DMS153 treated with DMSO at 0.1 percent for 48 hours (cell line): ENCODE measurements at regions not wholly inside any gene's neighbourhood (a gene's known extent, or its start where the extent isn't known, plus 50 kb on each side); places are given as distances from the start of the nearest gene placed in this dataset.

ENCODE experiments used
- DNase-seq: peaks from one replicate; lab custom pipeline; 2025; ENCODE audit not compliant: unreplicated experiment; lab: John Stamatoyannopoulos, UW

DNA sequence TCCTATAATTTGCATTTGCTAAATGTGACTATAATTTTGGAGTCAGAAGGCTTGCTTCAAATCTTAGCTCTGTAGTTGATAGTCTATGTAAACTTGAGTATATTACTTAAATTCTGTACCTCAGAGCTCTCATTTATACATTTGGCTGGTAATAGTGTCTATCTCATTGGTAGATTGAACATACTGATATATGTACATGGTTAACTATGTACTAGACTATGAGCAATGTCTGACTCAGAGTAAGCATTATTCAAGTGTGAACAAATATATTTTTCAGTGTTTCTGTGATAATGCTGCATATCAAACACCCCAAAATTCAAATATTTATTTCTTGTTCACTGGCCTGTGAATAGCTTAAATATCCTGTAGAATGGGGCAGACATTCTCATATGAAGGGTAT, 1568.9 kb upstream of the PABPC4L start:
- DNase-seq = no peak

GRCh38 chr4:135744928-135745327, 1543.3 kb upstream of the PABPC4L start:
- no peak for DNase-seq

- DNase-seq = no peak
Measured at GRCh38 chr4:135741583-135741982, 1540.0 kb upstream of the PABPC4L start.

GRCh38 chr4:135739354-135739753, 1537.8 kb upstream of the PABPC4L start:
- DNase-seq = no peak

DNA sequence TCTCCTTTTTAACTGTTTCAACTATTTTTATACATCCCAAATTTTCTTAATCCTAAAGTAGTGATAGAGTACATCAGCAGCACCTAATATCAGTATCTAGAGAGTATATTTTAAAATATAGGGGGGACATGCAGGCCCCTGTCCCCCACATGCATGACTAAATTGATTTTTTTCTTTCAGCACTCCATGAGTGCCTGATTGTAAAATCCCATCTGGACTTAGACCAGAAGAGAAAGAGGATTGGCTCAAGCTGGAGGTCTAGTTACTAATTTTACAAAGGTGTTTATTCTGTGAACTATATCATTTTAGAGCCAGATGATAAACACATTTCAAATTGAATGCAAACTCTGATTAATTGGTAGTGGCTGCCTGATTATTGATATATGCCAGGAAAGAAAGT, 1533.9 kb upstream of the PABPC4L start:
- no peak for DNase-seq

DNA sequence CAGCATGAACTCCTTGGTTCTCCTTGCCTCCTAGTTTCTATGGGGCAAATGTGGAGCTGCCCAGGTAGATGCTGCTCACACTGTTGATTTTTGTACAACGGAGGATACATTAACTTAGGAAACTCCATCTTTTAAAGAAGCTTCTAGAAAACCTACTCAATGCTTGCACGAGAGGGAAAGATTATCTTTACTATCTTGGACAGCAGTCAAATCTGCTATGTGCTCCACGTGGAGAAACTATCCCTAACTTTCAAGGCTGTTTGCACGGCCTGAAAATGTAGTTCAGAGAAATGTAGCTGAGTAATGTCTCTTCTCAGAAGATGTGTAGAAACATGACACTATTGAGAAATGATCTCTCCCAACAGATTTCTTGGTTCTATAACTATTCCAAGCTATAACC, 1530.9 kb upstream of the PABPC4L start:
- DNase-seq = no peak

DNA sequence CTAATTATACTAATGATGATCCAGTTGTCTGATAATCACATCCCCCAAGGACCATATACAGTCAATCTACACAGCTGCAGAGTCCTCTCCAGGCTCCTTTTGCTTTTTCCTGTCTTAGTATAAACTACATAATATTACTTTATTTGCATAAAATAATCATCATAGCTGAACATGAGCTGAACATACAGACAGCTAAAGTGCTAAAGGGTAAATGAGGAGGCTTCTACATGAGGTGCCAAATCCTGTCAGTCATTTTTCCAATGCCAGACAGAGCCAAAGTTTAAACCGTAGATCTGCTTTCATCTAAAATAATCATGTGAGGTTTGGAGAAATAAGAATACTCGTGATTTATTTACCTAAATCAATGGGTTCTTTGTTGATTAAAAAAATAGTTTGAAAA, 1530.1 kb upstream of the PABPC4L start:
- no peak for DNase-seq

- no peak for DNase-seq
Measured at GRCh38 chr4:135724421-135724820, 1522.8 kb upstream of the PABPC4L start.

DNA sequence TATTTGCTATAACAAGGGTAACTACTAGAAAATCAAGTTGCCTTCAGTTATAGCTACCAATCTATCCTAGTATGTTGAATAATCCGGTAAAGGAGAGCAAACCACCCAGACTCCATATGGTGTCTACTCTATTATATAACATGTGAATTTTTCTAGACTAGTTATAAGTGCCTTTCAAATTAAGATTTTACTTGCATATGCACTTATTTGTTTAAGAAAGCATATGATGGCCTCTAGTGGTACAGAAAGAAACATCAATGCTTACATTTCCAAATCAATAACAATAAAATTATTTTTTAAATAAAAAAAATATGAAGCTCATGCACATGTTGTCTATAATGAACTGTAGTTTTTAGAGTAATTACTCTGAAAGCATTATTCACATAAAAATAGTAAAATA, 1516.4 kb upstream of the PABPC4L start:
- no peak for DNase-seq

DNA sequence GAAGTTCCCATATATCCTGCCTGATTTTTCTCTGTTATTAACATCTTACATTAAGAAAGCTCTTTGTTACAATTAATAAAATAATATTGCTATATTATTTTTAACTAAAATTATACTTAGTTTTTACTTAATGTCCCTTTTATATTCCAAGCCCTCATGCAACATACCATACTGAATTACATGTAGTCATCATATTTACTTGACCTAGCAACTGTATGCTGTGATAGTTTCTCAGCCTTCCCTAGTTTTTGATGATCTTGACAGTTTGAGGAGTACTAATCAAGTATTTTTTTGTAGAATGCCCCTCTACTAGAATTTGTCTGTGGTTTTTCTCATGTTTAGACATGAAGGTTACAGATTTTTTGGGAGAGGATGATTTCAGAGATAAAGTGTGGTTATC, 1503.8 kb upstream of the PABPC4L start:
- no peak for DNase-seq

DNA sequence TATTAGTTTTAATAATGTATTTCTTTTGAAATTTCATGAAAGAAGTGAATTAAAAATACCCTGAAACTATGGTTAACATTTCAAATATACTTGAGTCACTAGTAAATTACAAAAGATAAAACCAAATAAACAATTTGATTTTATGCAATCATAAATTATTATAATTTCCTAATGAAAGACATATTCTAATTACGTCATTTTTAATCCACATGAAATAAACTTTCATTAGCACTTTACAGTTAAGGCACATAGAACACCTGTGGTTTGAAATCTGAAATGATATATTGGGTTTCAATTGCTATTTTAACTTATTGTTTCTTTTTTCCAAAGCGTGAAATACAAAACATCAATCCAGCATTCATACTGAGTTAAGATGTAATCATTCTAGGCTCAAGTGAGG, 1492.5 kb upstream of the PABPC4L start:
- DNase-seq = no peak

DNA sequence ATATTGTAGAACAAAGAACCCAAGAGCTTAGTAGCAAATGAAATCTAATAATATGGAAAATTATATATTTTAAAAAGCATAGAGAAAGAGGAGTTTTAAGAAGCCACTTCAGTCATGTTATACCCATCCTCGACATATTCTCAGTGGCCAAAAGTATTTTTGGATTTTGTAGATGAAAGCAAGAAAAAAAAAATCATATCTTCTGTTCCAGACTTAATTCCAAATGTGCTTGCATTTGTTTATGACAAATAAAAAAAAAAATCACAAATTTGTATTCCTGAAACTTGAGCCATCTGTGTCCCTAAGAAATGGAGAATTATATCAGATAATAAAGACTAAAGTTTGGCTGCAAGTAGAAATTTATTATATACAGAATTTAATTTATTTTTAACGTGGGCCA, 1482.4 kb upstream of the PABPC4L start:
- no peak for DNase-seq

DNA sequence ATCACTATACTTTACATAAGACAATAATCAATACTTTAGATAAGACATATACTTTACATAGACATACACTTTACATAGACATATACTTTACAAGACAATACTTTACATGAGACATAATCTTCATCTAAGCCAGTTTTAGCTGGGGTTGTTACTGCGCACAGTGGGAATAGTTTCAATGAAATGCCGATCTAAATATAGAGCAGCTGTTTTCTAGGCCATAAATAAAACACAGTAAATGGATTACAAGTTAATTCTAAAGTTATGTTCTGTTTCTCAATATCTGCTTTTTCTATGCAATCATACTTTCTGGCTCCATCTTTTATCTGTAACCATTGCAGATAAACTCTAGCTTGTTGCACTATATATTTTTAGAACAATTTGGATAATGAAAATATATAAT, 1470.6 kb upstream of the PABPC4L start:
- no peak for DNase-seq

DNA sequence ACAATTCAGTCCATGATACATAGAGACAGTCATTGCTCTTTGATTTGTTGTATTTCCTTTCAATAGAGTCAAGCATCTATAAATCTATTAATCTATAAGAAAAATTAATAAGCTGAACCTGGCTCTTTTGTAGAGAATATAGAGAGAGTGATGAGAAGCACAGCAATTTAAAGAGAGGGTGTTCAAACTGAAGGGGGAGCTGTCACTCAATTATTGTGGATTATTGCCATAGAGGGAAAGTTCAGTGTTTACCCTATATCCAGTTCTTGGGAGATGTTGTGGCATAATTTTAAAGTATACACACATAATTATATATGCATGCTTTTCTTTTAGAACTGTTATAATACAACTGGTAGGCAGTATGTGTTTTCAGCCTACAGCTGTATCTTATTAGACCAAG, 1469.0 kb upstream of the PABPC4L start:
- no peak for DNase-seq
